OCI-M2 (cell line): ENCODE measurements at regions not wholly inside any gene's neighbourhood (a gene's known extent, or its start where the extent isn't known, plus 50 kb on each side); places are given as distances from the start of the nearest gene placed in this dataset.
A peak's percentile ranks its signal among the peaks of the same experiment; 100 is the strongest.

ENCODE experiments used
- DNase-seq: peaks from one replicate; lab custom pipeline; 2025; ENCODE audit not compliant: unreplicated experiment; lab: John Stamatoyannopoulos, UW

- DNase-seq = no peak
Observed at GRCh38 chr10:98332623-98333269, 64.8 kb upstream of the LOXL4 start.

DNA sequence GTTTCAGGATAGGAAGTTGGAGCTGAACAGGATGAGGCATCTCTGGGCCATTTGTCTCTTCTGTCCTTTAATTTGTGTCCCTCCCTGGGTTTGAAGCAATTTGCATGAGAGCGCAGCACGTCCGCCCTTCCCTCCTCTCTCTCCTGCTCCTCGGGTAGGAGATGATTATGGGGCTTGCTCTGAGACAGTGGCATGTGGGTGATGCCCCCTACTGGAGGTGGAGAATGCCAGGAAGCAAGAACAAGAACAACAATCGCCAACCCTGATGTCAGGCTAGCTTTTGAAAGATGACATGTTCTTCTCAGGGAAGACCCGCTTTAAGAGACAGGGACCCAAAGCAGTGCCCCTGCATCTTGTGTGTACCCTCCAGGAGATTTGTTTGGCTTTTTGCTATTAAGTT, 63.9 kb upstream of the LOXL4 start:
- DNase-seq = no peak

GRCh38 chr10:98330987-98331386, 63.0 kb upstream of the LOXL4 start:
- no peak for DNase-seq

- no peak for DNase-seq
Observed at GRCh38 chr10:98328640-98329039, 60.6 kb upstream of the LOXL4 start.

- no peak for DNase-seq
Observed at GRCh38 chr10:98328163-98328562, 60.2 kb upstream of the LOXL4 start.

DNA sequence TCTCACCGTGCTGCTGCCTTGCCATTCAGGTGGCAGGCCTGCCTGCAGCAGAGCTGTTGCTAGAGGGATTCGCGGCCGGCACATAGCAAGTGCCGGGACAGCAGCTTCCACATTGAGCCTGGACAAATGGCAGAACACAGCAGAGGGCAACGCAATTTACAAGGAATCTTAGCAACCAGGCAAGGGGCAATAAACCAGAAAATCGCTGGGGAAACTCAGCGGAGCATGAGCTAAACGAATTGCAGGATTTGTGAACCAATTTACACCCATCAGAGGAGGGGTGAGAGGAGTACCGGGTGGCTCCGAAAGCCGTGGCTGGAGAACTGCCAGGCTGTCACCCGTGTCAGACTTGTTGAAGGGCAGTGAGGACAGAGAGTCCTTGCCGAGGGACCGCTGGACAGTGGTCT, 58.6 kb upstream of the LOXL4 start:
- no peak for DNase-seq

DNA sequence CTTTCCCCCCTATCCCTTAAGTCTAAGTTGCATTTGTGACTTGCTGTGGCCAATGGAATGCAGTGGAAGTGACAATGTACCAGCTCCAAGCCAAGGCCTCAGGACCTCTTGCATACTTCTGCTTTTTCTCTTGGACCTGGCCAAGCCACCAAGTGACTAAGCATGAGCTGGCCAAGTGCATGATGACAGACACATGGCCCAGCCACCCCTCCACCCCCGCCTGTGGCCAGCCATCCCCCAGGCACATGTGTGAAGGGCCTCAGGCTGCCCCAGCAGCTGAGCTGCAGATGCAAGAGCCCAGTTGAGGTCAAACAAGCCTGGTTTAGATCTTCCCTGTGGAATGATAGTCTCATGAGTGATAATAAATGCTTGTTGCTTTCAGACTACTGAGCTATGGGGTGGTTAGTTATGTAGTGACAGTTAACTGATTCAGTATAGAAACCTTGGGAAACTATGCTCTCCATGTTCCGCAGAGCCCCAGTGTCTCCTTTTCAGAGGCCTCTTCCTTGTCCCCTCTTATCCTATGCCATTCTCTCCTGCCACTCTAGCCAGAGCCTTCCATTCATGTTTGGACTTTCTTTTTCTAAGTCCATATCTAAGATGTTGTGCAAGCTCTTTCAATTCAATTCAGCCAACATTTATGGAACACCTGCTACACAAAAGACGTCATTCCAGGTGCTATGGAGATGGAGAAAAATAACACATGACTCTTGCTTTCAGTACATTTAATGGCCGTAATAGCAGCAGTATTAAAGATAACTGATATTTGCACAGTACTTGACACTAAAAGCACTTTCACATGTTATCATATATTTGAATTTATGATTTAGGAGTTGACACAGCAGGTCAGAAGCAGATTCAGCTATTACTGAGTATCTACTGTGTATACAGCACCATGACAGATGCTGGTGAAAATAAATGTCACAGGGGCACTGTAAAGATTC, 55.5 kb upstream of the LOXL4 start:
- peak; percentile 25 for DNase-seq

GRCh38 chr10:98321186-98321780, 53.3 kb upstream of the LOXL4 start:
- no peak for DNase-seq

GRCh38 chr10:98320486-98321185, 52.6 kb upstream of the LOXL4 start:
- no peak for DNase-seq

DNA sequence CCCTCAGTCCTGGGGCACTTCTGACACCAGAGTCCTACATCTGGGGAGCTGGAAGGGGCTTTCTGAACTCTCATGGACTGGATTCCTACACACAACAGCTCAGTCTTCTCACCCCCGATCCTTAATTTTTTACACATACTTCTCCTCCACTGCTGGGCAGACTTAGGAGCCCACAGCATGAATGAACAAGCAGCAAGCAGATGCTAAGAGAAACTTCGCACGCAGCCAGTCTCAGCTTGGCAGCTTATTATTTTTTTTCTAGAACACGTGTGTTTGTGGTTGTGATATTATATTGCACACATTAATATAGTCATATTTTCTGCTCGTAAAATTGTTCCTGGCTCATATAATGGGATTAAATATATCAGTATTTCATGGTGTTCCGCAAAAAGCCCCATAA, 50.9 kb upstream of the LOXL4 start:
- DNase-seq = no peak
